ENCODE measurements at regions not wholly inside any gene's neighbourhood (a gene's known extent, or its start where the extent isn't known, plus 50 kb on each side); places are given as distances from the start of the nearest gene placed in this dataset.

GRCh38 chr6:95135182-95135581 is 442.2 kb upstream of the MANEA start:
- FAIRE-seq (no peak), DNase-seq (ENCODE audit: insufficient read length, low spot score) (no peak)
- no peak for TF ChIP-seq CTCF (IDR thresholded peaks at IDR 0.05; ENCODE audit: insufficient read depth, missing control alignments)

DNA sequence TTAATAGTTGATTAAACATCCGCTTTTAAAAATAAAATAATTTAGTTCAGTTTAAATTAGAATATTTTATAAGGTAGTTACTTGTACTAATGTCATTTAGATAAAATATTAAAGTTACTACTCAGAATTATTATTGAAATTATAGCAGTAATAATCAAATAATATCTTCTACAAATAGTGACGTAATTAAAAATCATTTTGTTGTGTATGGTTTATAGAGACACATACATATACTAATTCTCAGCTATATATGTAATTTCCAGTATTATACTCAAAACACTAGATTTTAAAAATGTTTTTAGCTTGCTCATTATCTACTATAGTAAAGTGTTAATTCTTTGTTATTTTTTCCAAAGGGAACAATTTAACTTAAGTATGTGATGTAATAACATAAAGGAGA is 435.2 kb upstream of the MANEA start:
- FAIRE-seq = no peak
- no peak for TF ChIP-seq CTCF (IDR thresholded peaks at IDR 0.05; ENCODE audit: insufficient read depth, missing control alignments)
- no peak for DNase-seq (ENCODE audit: insufficient read length, low spot score)

GRCh38 chr6:95142661-95143335 is 434.5 kb upstream of the MANEA start:
- DNase-seq (ENCODE audit: insufficient read length, low spot score) (no peak), FAIRE-seq (no peak)
- no peak for TF ChIP-seq CTCF (IDR thresholded peaks at IDR 0.05; ENCODE audit: insufficient read depth, missing control alignments)

- no peak for TF ChIP-seq CTCF (IDR thresholded peaks at IDR 0.05; ENCODE audit: insufficient read depth, missing control alignments)
- DNase-seq (ENCODE audit: insufficient read length, low spot score) (no peak), FAIRE-seq (no peak)
These were observed 433.7 kb upstream of the MANEA start for GRCh38 chr6:95143408-95144180.

- TF ChIP-seq CTCF (IDR thresholded peaks at IDR 0.05; ENCODE audit: insufficient read depth, missing control alignments) = no peak
- DNase-seq (ENCODE audit: insufficient read length, low spot score) = no peak
- no peak for FAIRE-seq
These were observed 431.9 kb upstream of the MANEA start for GRCh38 chr6:95145457-95145856.

- FAIRE-seq = no peak
- DNase-seq (ENCODE audit: insufficient read length, low spot score) = no peak
- TF ChIP-seq CTCF (IDR thresholded peaks at IDR 0.05; ENCODE audit: insufficient read depth, missing control alignments) = no peak
These were observed 417.8 kb upstream of the MANEA start for GRCh38 chr6:95159557-95159956.

DNA sequence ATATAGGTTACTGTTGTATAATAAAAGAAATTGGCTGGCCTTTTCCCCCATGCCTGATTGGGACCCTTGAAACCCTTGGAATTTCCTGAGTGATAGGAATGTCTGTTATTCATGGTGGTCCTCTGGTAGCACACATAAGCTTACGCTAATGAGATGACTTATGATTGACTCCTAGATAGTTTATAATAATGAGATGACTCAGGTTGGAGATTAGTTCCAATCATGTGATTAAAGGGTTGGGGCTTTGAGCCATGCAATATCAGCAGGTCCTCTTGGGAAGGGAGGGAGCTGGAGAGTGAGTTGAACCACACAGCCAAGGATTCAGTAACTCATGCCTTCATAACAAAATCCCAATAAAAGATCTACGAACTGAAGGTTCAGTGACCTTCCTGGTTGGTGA is 407.6 kb upstream of the MANEA start:
- DNase-seq (ENCODE audit: insufficient read length, low spot score) = no peak
- FAIRE-seq = no peak
- TF ChIP-seq CTCF (IDR thresholded peaks at IDR 0.05; ENCODE audit: insufficient read depth, missing control alignments) = no peak
